Upper lobe of left lung (tissue), 4 donors: ENCODE measurements at regions not wholly inside any gene's neighbourhood (a gene's known extent, or its start where the extent isn't known, plus 50 kb on each side); places are given as distances from the start of the nearest gene placed in this dataset.

Experiments used
- CTCF ChIP-seq, 6 experiments: fragments of 450-650 bp in 4 of 6; fragments of 200-600 bp in 2 of 6; sonication (generic) in 2 of 6; IDR thresholded peaks; one replicate each; pipeline ENCODE4 v1.5.1; 2016 to 2019; ENCODE audit warnings: antibody characterized with exemption in 6 of 6
- POLR2A ChIP-seq, 4 donors: fragments of 450-650 bp; IDR thresholded peaks; one replicate each; pipeline ENCODE4 v1.5.1; 2016 to 2017; ENCODE audit warnings: antibody characterized with exemption in 4 of 4, mild to moderate bottlenecking in 2 of 4
- POLR2AphosphoS5 ChIP-seq, 2 donors: sonication (generic); formaldehyde crosslinking; IDR thresholded peaks; one replicate each; pipeline ENCODE4 v1.5.1; 2017; ENCODE audit warnings: antibody characterized with exemption in 2 of 2

DNA sequence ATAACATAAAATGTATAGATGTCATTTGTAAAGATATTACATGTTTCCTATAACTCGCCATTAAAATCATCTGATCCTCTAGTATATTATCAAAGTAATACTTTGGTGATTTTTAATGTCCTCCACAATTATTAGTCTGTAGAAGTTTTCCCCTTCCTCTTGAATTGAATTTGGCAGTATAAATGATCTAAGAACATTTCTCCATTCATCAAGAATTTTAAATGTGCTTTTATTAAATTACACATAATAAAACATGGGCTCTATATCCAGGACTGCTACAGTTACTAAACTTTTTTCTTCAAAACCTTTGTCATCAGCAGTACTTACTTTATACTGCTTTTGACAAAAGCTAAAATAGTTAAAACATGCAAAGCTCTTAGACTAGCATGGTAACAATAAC, 315.4 kb upstream of the ZC3H15 start:
- TF ChIP-seq CTCF (IDR thresholded peaks at IDR 0.05) (no peak), POLR2AphosphoS5 (IDR thresholded peaks at IDR 0.05) (no peak), POLR2A (IDR thresholded peaks at IDR 0.05) (no peak)
